ENCODE measurements at regions not wholly inside any gene's neighbourhood (a gene's known extent, or its start where the extent isn't known, plus 50 kb on each side); places are given as distances from the start of the nearest gene placed in this dataset.

- TF ChIP-seq CTCF (conservative IDR thresholded peaks at IDR 0.05 in 1 of 2, IDR thresholded peaks at IDR 0.05 in 1 of 2; ENCODE audit: low read depth in 1 of 2, low read length in 2 of 2) = no peak
- TF ChIP-seq EZH2 (IDR thresholded peaks at IDR 0.05; ENCODE audit: low read length, missing control alignments) = no peak
Observed at GRCh38 chr15:96595951-96596350, 265.5 kb downstream of the NR2F2 start.

Data from fibroblast of lung (primary cell).